ENCODE measurements at regions not wholly inside any gene's neighbourhood (a gene's known extent, or its start where the extent isn't known, plus 50 kb on each side); places are given as distances from the start of the nearest gene placed in this dataset.

- CTCF ChIA-PET (ENCODE audit: partially characterized antibody): interaction anchor here (0.8 to 1.0 kb wide), 2 partner anchors 125 to 183 kb away, joined by 3 read pairs; no protein-coding TSS in a partner anchor
- no peak overlapping the region for H3K9ac ChIP-seq (replicated peaks in 1 of 4; ENCODE audit: extremely low read depth in 1 of 4, low read depth in 3 of 4, low read length in 3 of 4)
- H2AK5ac ChIP-seq (ENCODE audit: low read depth, low read length): no peak overlapping the region
- H4K91ac ChIP-seq (replicated peaks; ENCODE audit: insufficient read length, low read length): no peak overlapping the region
- H4K20me1 ChIP-seq (replicated peaks in 1 of 2; ENCODE audit: control insufficient read depth in 1 of 2, insufficient read depth in 2 of 2, low read length in 2 of 2): no peaks in the 10 kb centered on the region
- no peak overlapping the region for H2BK5ac ChIP-seq (ENCODE audit: low read depth, low read length)
- WGBS, 2 experiments (ENCODE audit: extremely low coverage in 1 of 2, insufficient coverage in 1 of 2, insufficient read length in 1 of 2, insufficient replicate concordance in 2 of 2, low coverage in 1 of 2, low lambda C conversion rate in 2 of 2, missing lambda C conversion rate in 1 of 2): 87% methylated on average over 4 of the region's 4 CpGs; no CpG with 5 or more reads in 1 of the 2 experiments
- no peaks in the 10 kb centered on the region for H3K79me1 ChIP-seq (ENCODE audit: low read depth, low read length)
- peaks cover 0 to 7% (median 1%) of the 10 kb centered on the region in 4 experiments; a peak in 5 of 7 replicates for H3K4me1 ChIP-seq (replicated peaks in 1 of 4; ENCODE audit: control insufficient read depth in 3 of 4, insufficient read depth in 4 of 4, low read length in 3 of 4)
- H3K4me2 ChIP-seq (ENCODE audit: insufficient read depth in 1 of 2, low read depth in 2 of 2, low read length in 2 of 2): no peak overlapping the region
- H2BK15ac ChIP-seq (ENCODE audit: low read length): no peak overlapping the region
- no peak overlapping the region for H3K56ac ChIP-seq (replicated peaks; ENCODE audit: insufficient read length, low read depth, low read length)
- H2BK120ac ChIP-seq (replicated peaks; ENCODE audit: low read depth, low read length): no peak overlapping the region
- no peaks in the 10 kb centered on the region for H3K36me3 ChIP-seq (ENCODE audit: control insufficient read depth in 2 of 4, insufficient read depth in 4 of 4, low read length in 3 of 4)
- H4K8ac ChIP-seq (ENCODE audit: extremely low read depth, insufficient read depth, low read length): no peak overlapping the region
- no peak overlapping the region; the same call in 1 of the 2 replicates for H2BK20ac ChIP-seq (ENCODE audit: low read length)
- POLR2A ChIA-PET (ENCODE audit: partially characterized antibody): no interaction called here
- TF ChIP-seq NRF1 (IDR thresholded peaks at IDR 0.05; ENCODE audit: low read depth, low read length) (no peak), MAX (IDR thresholded peaks at IDR 0.05) (no peak), TCF12 (IDR thresholded peaks at IDR 0.05; ENCODE audit: low read depth, low read length) (no peak), ATF3 (IDR thresholded peaks at IDR 0.05; ENCODE audit: insufficient read depth, low read depth, low read length) (no peak), EZH2 (IDR thresholded peaks at IDR 0.05; ENCODE audit: low read depth, low read length, severe bottlenecking) (no peak), EGR1 (IDR thresholded peaks at IDR 0.05; ENCODE audit: borderline replicate concordance, low read depth, low read length) (no peak)
- no peak overlapping the region for H2BK12ac ChIP-seq (ENCODE audit: low read depth, low read length)
- peak overlapping the region; percentile 82; the same call in 1 of the 2 replicates for H2AFZ ChIP-seq (ENCODE audit: low read length)
- H3K9me3 ChIP-seq (ENCODE audit: insufficient read depth in 2 of 2, low read depth in 1 of 2, low read length in 1 of 2): no peaks in the 10 kb centered on the region
- DNase-seq (ENCODE audit: low read depth in 1 of 2, low spot score in 2 of 2) (no peak), FAIRE-seq (no peak)
- no peak overlapping the region for H3K14ac ChIP-seq (ENCODE audit: insufficient read length)
- H3K4me3 ChIP-seq (ENCODE audit: extremely low read depth in 1 of 4, insufficient read depth in 2 of 4, low read depth in 3 of 4, low read length in 4 of 4): no peak overlapping the region
- H3K23me2 ChIP-seq (ENCODE audit: low read depth, low read length): no peaks in the 10 kb centered on the region
- no peak overlapping the region for H3K27ac ChIP-seq (ENCODE audit: low read depth, low read length)
- no peaks in the 10 kb centered on the region for H3K27me3 ChIP-seq (replicated peaks in 1 of 4; ENCODE audit: control insufficient read depth in 3 of 4, extremely low read depth in 1 of 4, insufficient read depth in 3 of 4, low read length in 3 of 4)
- no peak overlapping the region for H4K5ac ChIP-seq (ENCODE audit: insufficient read length, low read depth, low read length)
- H3K79me2 ChIP-seq (ENCODE audit: control insufficient read depth in 1 of 2, insufficient read depth in 2 of 2, low read length in 2 of 2): no peaks in the 10 kb centered on the region
- H3K18ac ChIP-seq (ENCODE audit: extremely low read depth, low read length): no peak overlapping the region
- H3K4ac ChIP-seq (replicated peaks; ENCODE audit: insufficient read length, low read depth, low read length): no peak overlapping the region
- H3K23ac ChIP-seq (ENCODE audit: insufficient read length): no peak overlapping the region
These were observed 88.1 kb upstream of the SPRED1 start for GRCh38 chr15:38164507-38164906.
